DOHH2 (cell line): ENCODE measurements at regions not wholly inside any gene's neighbourhood (a gene's known extent, or its start where the extent isn't known, plus 50 kb on each side); places are given as distances from the start of the nearest gene placed in this dataset.
"Not testable (repeated sequence)": the region's sequence is repeated elsewhere in the genome, so short reads cannot be mapped to it uniquely, and the experiment has no call there.

Experiments
- H3F3A ChIP-seq: fragments of 200-600 bp; sonication (generic), shearing (Covaris generic); 2 replicates; pipeline ENCODE4 v1.6.0; 2016; ENCODE audit warnings: antibody characterized with exemption, mild to moderate bottlenecking; ENCODE audit not compliant: control insufficient read depth, insufficient read depth
- H3K27ac ChIP-seq: fragments of 200-600 bp; sonication (generic); 2 replicates; pipeline ENCODE4 v1.5.1; 2014; ENCODE audit warnings: low read depth, mild to moderate bottlenecking, low read length, moderate library complexity
- H3K27me3 ChIP-seq: fragments of 200-600 bp; sonication (generic); 2 replicates; pipeline ENCODE4 v1.6.1; 2014; ENCODE audit warnings: mild to moderate bottlenecking, low read length, mixed read lengths; ENCODE audit not compliant: control insufficient read depth
- H3K36me3 ChIP-seq: fragments of 200-600 bp; sonication (generic); 2 replicates; pipeline ENCODE4 v1.6.1; 2014; ENCODE audit warnings: mild to moderate bottlenecking, low read length, moderate library complexity, mixed read lengths; ENCODE audit not compliant: control insufficient read depth
- H3K4me1 ChIP-seq: fragments of 200-600 bp; sonication (generic); 2 replicates; pipeline ENCODE4 v1.6.1; 2014; ENCODE audit warnings: mild to moderate bottlenecking, low read length, mixed read lengths; ENCODE audit not compliant: control insufficient read depth
- H3K4me2 ChIP-seq: fragments of 200-600 bp; sonication (generic); 2 replicates; pipeline ENCODE4 v1.6.0; 2014; ENCODE audit warnings: mild to moderate bottlenecking, low read length, moderate library complexity
- H3K4me3 ChIP-seq: fragments of 200-600 bp; sonication (generic); 2 replicates; pipeline ENCODE4 v1.5.1; 2014; ENCODE audit warnings: mild to moderate bottlenecking, low read length, mixed read lengths
- H3K79me2 ChIP-seq: fragments of 200-600 bp; sonication (generic); 2 replicates; pipeline ENCODE4 v1.6.1; 2014; ENCODE audit warnings: mild to moderate bottlenecking, low read length, mixed read lengths; ENCODE audit not compliant: control insufficient read depth
- H3K9me2 ChIP-seq: fragments of 200-600 bp; sonication (generic); replicated peaks from 2 replicates; pipeline ENCODE4 v1.6.1; 2014; ENCODE audit warnings: mild to moderate bottlenecking, low read length, mixed read lengths; ENCODE audit not compliant: control insufficient read depth
- H3K9me3 ChIP-seq: fragments of 200-600 bp; sonication (generic); 2 replicates; pipeline ENCODE4 v1.6.1; 2014; ENCODE audit warnings: antibody characterized with exemption, low read length, mixed read lengths; ENCODE audit not compliant: control insufficient read depth, insufficient read depth
- H4K20me1 ChIP-seq: fragments of 200-600 bp; sonication (generic); 2 replicates; pipeline ENCODE4 v1.6.0; 2014; ENCODE audit warnings: low read depth, mild to moderate bottlenecking, antibody characterized with exemption, low read length, moderate library complexity; ENCODE audit not compliant: control insufficient read depth, insufficient read depth
- EZH2phosphoT487 ChIP-seq: fragments of 200-600 bp; sonication (generic); IDR thresholded peaks from 2 replicates; pipeline ENCODE4 v1.6.1; 2017; ENCODE audit warnings: borderline replicate concordance, mild to moderate bottlenecking, antibody characterized with exemption, low read length, moderate library complexity, mixed read lengths
- TF ChIP-seq, protein P1 (sequence below): fragments of 200-600 bp; sonication (generic); IDR thresholded peaks from one replicate; pipeline ENCODE4 v1.5.1; 2014; ENCODE audit warnings: antibody characterized with exemption, mild to moderate bottlenecking, low read depth, low read length; ENCODE audit not compliant: poor library complexity, severe bottlenecking

DNA sequence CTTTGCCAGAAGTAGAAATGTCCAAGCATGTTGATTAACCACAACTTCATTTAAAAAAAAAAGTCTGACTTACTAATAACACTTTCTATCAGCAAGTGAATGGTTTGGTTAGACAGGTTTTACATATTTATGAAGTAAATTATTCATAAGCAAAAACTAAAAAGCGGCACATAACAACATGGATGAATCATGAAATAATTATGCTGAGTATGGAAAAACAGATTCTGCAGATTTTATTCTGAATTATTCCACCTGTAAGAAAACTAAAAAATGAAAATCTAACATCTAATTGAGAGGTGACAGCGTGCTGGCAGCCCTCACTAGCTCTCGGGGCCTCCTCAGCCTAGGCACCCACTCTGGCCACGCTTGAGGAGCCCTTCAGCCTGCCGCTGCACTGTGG is 173.5 kb downstream of the ADAM29 start:
- Histone ChIP-seq H3K27me3 (no peaks in the 10 kb centered on the region), H3F3A (no peaks in the 10 kb centered on the region), H3K4me3 (no peak overlapping the region), H3K4me1 (no peaks in the 10 kb centered on the region), H4K20me1 (no peaks in the 10 kb centered on the region), H3K9me3 (no peaks in the 10 kb centered on the region; the same call in 1 of the 2 replicates), H3K9me2 (no peaks in the 10 kb centered on the region), H3K4me2 (no peak overlapping the region), H3K27ac (no peak overlapping the region), H3K36me3 (no peaks in the 10 kb centered on the region), H3K79me2 (no peaks in the 10 kb centered on the region)
- TF ChIP-seq, protein P1, sequence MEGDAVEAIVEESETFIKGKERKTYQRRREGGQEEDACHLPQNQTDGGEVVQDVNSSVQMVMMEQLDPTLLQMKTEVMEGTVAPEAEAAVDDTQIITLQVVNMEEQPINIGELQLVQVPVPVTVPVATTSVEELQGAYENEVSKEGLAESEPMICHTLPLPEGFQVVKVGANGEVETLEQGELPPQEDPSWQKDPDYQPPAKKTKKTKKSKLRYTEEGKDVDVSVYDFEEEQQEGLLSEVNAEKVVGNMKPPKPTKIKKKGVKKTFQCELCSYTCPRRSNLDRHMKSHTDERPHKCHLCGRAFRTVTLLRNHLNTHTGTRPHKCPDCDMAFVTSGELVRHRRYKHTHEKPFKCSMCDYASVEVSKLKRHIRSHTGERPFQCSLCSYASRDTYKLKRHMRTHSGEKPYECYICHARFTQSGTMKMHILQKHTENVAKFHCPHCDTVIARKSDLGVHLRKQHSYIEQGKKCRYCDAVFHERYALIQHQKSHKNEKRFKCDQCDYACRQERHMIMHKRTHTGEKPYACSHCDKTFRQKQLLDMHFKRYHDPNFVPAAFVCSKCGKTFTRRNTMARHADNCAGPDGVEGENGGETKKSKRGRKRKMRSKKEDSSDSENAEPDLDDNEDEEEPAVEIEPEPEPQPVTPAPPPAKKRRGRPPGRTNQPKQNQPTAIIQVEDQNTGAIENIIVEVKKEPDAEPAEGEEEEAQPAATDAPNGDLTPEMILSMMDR: no peak
- no peak for TF ChIP-seq EZH2phosphoT487

DNA sequence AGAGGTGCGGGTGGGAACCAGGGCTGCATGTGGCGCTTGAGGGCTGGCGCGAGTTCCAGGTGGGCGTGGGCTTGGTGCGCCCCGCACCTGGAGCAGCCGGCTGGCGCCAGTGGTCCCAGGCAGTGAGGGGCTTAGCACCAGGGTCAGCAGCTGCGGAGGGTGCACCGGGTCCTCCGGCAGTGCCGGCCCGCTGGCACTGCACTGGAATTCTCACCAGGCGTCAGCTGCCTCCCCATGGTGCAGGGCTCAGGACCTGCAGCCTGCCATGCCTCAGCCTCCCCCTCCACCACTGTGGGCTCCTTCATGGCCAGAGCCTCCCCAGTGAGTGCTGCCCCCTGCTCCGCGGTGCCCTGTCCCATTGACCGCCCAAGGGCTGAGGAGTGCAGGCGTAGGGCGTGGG is 174.0 kb downstream of the ADAM29 start:
- Histone ChIP-seq H3K4me1 (no peaks in the 10 kb centered on the region), H3K27ac (no peak overlapping the region), H3K4me3 (no peak overlapping the region), H4K20me1 (no peaks in the 10 kb centered on the region), H3K9me3 (no peaks in the 10 kb centered on the region; the same call in 1 of the 2 replicates), H3F3A (no peaks in the 10 kb centered on the region), H3K9me2 (no peaks in the 10 kb centered on the region), H3K27me3 (no peaks in the 10 kb centered on the region), H3K4me2 (no peak overlapping the region), H3K36me3 (no peaks in the 10 kb centered on the region), H3K79me2 (no peaks in the 10 kb centered on the region)
- TF ChIP-seq EZH2phosphoT487: no peak
- TF ChIP-seq, protein P1: no peak

DNA sequence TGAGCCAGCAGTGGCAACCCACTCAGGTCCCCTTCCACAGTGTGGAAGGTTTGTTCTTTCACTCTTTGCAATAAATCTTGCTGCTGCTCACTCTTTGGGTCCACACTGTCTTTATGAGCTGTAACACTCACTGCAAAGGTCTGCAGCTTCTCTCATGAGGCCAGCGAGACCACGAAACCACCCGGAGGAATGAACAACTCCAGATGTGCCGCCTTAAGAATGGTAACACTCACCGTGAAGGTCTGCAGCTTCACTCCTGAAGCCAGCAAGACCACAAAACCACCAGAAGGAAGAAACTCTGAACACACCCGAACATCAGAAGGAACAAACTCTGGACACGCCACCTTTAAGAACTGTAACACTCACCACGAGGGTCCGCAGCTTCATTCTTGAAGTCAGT is 174.9 kb downstream of the ADAM29 start:
- H3K9me2 ChIP-seq, H3K4me2 ChIP-seq, H3K9me3 ChIP-seq, H3K27me3 ChIP-seq, H3F3A ChIP-seq, H4K20me1 ChIP-seq, H3K4me3 ChIP-seq, H3K36me3 ChIP-seq, H3K4me1 ChIP-seq, H3K79me2 ChIP-seq, H3K27ac ChIP-seq: not testable (repeated sequence)

GRCh38 chr4:175103403-175103802 is 185.2 kb downstream of the ADAM29 start:
- no peak overlapping the region for H3K27ac ChIP-seq
- H3K9me3 ChIP-seq: no peaks in the 10 kb centered on the region
- no peak overlapping the region for H3K4me3 ChIP-seq
- no peaks in the 10 kb centered on the region for H3K4me1 ChIP-seq
- H3K79me2 ChIP-seq: no peaks in the 10 kb centered on the region
- H3K4me2 ChIP-seq: no peak overlapping the region
- H3K36me3 ChIP-seq: no peaks in the 10 kb centered on the region
- no peaks in the 10 kb centered on the region for H3F3A ChIP-seq
- no peaks in the 10 kb centered on the region for H3K9me2 ChIP-seq
- no peaks in the 10 kb centered on the region for H3K27me3 ChIP-seq
- TF ChIP-seq, protein P1: no peak
- TF ChIP-seq EZH2phosphoT487: no peak
- no peaks in the 10 kb centered on the region for H4K20me1 ChIP-seq
